A549 (cell line): ENCODE measurements at regions not wholly inside any gene's neighbourhood (a gene's known extent, or its start where the extent isn't known, plus 50 kb on each side); places are given as distances from the start of the nearest gene placed in this dataset.

Experiments used
- ATAC-seq, 2 experiments: fragments of 200-7000 bp in 1 of 2; fragments of >200 bp in 1 of 2; cut with Nextera tagmentation in 1 of 2; cut with Tn5 transposase in 1 of 2; 3 replicates each; pipeline versions ENCODE4 v1.8.0 to v1.9.1; 2018 to 2020; ENCODE audit warnings: mild to moderate bottlenecking in 1 of 2, moderate library complexity in 1 of 2
- CTCF ChIA-PET: fragments of 300-600 bp; sonication (Branson Sonifier 250); formaldehyde crosslinking; extraction: SDS; loops from one replicate; lab custom pipeline; 2021; ENCODE audit warnings: antibody characterized with exemption, inconsistent platforms; lab: Yijun Ruan, JAX
- POLR2A ChIA-PET: fragments of 350-600 bp; formaldehyde crosslinking; extraction: SDS; loops from one replicate; lab custom pipeline; 2021; ENCODE audit warnings: antibody characterized with exemption, inconsistent platforms; lab: Yijun Ruan, JAX
- DNase-seq, 2 experiments: peaks; one replicate each; pipeline versions ENCODE4 v3.0.0 to v3.0.0-alpha.2; 2011 to 2016; ENCODE audit warnings: low read depth in 1 of 2, low spot score in 1 of 2
- FAIRE-seq: peaks from 2 replicates; lab custom pipeline; 2011; peaks lifted over from hg19 to GRCh38; lab: Jason Lieb, UNC
- H3K27ac ChIP-seq, 2 experiments: fragments of >200 bp; sonication (Bioruptor Twin); formaldehyde crosslinking; 3 replicates each; pipeline ENCODE4 v1.5.1; 2016 to 2017
- H3K4me1 ChIP-seq: fragments of >200 bp; sonication (Bioruptor Twin); formaldehyde crosslinking; 3 replicates; pipeline ENCODE4 v1.6.1; 2016
- H3K4me2 ChIP-seq: fragments of >200 bp; sonication (Bioruptor Twin); formaldehyde crosslinking; 3 replicates; pipeline ENCODE4 v1.6.1; 2016
- H3K4me3 ChIP-seq: fragments of >200 bp; sonication (Bioruptor Twin); formaldehyde crosslinking; 3 replicates; pipeline ENCODE4 v1.5.1; 2016
- H3K9me3 ChIP-seq: fragments of >200 bp; sonication (Bioruptor Twin); formaldehyde crosslinking; 3 replicates; pipeline ENCODE4 v1.6.1; 2016
- CBX2 ChIP-seq: fragments of 200-600 bp; sonication (generic); IDR thresholded peaks from 2 replicates; pipeline ENCODE4 v1.6.1; 2016; ENCODE audit warnings: low read depth, mild to moderate bottlenecking, borderline replicate concordance
- CBX8 ChIP-seq: fragments of 200-600 bp; sonication (generic); IDR thresholded peaks from 2 replicates; pipeline ENCODE4 v1.6.1; 2016
- EHMT2 ChIP-seq: fragments of 200-600 bp; sonication (generic); IDR thresholded peaks from 2 replicates; pipeline ENCODE4 v1.6.1; 2016; ENCODE audit warnings: antibody characterized with exemption, low read depth, mild to moderate bottlenecking, moderate library complexity
- EP300 ChIP-seq, 2 experiments: fragments of >200 bp; sonication (Bioruptor Twin); formaldehyde crosslinking; IDR thresholded peaks; 2 replicates in 1 of 2; 3 replicates in 1 of 2; pipeline ENCODE4 v1.6.1; 2016 to 2017
- FOSB ChIP-seq: fragments of 250-450 bp; sonication (Bioruptor Pico); IDR thresholded peaks from 2 replicates; pipeline ENCODE4 v1.5.0; 2020; ENCODE audit warnings: mild to moderate bottlenecking, moderate library complexity
- GATA3 ChIP-seq: IDR thresholded peaks from 2 replicates; pipeline ENCODE4 v1.6.1; 2012; ENCODE audit warnings: borderline replicate concordance
- HDAC2 ChIP-seq: fragments of 200-600 bp; sonication (generic); IDR thresholded peaks from 2 replicates; pipeline ENCODE4 v1.6.1; 2016
- HEYL ChIP-seq: fragments of 250-450 bp; sonication (Bioruptor Pico); IDR thresholded peaks from 2 replicates; pipeline ENCODE4 v1.8.0; 2021; ENCODE audit warnings: mild to moderate bottlenecking, moderate library complexity
- HOXB13 ChIP-seq: fragments of 250-450 bp; sonication (Bioruptor Pico); IDR thresholded peaks from 2 replicates; pipeline ENCODE4 v1.5.0; 2020; ENCODE audit warnings: low read depth, mild to moderate bottlenecking, moderate library complexity
- HOXB5 ChIP-seq: fragments of 250-450 bp; sonication (Bioruptor Pico); IDR thresholded peaks from 2 replicates; pipeline ENCODE4 v1.5.0; 2020; ENCODE audit warnings: mild to moderate bottlenecking, moderate library complexity
- KDM5A ChIP-seq: fragments of 200-600 bp; sonication (generic); IDR thresholded peaks from 2 replicates; pipeline ENCODE4 v1.6.1; 2016; ENCODE audit warnings: antibody characterized with exemption, mild to moderate bottlenecking
- MAX ChIP-seq: IDR thresholded peaks from 2 replicates; pipeline ENCODE4 v1.6.1; 2012
- NFE2L2 ChIP-seq: fragments of 150-350 bp; conservative IDR thresholded peaks from 2 replicates; pipeline ENCODE4 v1.6.1; 2014; ENCODE audit warnings: low read length
- NPAS2 ChIP-seq: fragments of 250-450 bp; sonication (Bioruptor Pico); IDR thresholded peaks from 2 replicates; pipeline ENCODE4 v1.8.0; 2022; ENCODE audit warnings: mild to moderate bottlenecking, moderate library complexity, borderline replicate concordance
- PBX3 ChIP-seq: IDR thresholded peaks from 2 replicates; pipeline ENCODE4 v1.6.1; 2012
- PHF8 ChIP-seq: fragments of 200-600 bp; sonication (generic); IDR thresholded peaks from 2 replicates; pipeline ENCODE4 v1.6.1; 2016; ENCODE audit warnings: low read depth, mild to moderate bottlenecking, antibody characterized with exemption, moderate library complexity, borderline replicate concordance
- RNF2 ChIP-seq: fragments of 200-600 bp; sonication (generic); IDR thresholded peaks from 2 replicates; pipeline ENCODE4 v1.6.1; 2016; ENCODE audit warnings: low read depth, mild to moderate bottlenecking, antibody characterized with exemption, moderate library complexity, borderline replicate concordance
- ZC3H11A ChIP-seq: fragments of 450-650 bp; IDR thresholded peaks from 2 replicates; pipeline ENCODE4 v1.6.1; 2014; ENCODE audit warnings: antibody characterized with exemption, mild to moderate bottlenecking
- ZNF302 ChIP-seq: fragments of 250-450 bp; sonication (Bioruptor Pico); IDR thresholded peaks from 2 replicates; pipeline ENCODE4 v1.9.0; 2021; ENCODE audit warnings: inconsistent platforms, mild to moderate bottlenecking, moderate library complexity
- ZSCAN20 ChIP-seq: fragments of 250-450 bp; sonication (Bioruptor Pico); IDR thresholded peaks from 2 replicates; pipeline ENCODE4 v1.8.0; 2022; ENCODE audit warnings: mild to moderate bottlenecking, moderate library complexity
- WGBS: methylation state at CpG from one replicate; pipeline ENCODE4 v1.1.6; 2017; ENCODE audit errors: missing lambda C conversion rate; 5-methylcytosine and 5-hydroxymethylcytosine counted together
- TF ChIP-seq, protein P1 (sequence below): fragments of 450-650 bp; IDR thresholded peaks from 2 replicates; pipeline ENCODE4 v1.6.1; 2014; ENCODE audit warnings: antibody characterized with exemption
- TF ChIP-seq, protein P2 (sequence below): fragments of >200 bp; sonication (Bioruptor Twin); formaldehyde crosslinking; IDR thresholded peaks from 3 replicates; pipeline ENCODE4 v1.5.1; 2016

GRCh38 chr1:47643306-47644211 lies 205.7 kb downstream of the FOXD2 start:
- Histone ChIP-seq H3K4me3 (no peak overlapping the region), H3K4me1 (no peaks in the 10 kb centered on the region), H3K4me2 (no peak overlapping the region)
- WGBS, result 79% methylated on average over 15 of the region's 20 CpGs
- no peak for ATAC-seq
- TF ChIP-seq FOSB (CRISPR knock-in tag), result no peak
- no peak for TF ChIP-seq HEYL (CRISPR knock-in tag)
- TF ChIP-seq PHF8, result no peak
- TF ChIP-seq HDAC2, result no peak
- no peak for TF ChIP-seq ZNF302 (CRISPR knock-in tag)
- TF ChIP-seq MAX, result no peak
- TF ChIP-seq NFE2L2, result no peak
- no peak for TF ChIP-seq NPAS2 (CRISPR knock-in tag)
- no peak for TF ChIP-seq PBX3
- TF ChIP-seq EHMT2, result no peak
- no peak for TF ChIP-seq HOXB13
- TF ChIP-seq CBX2, result no peak
- no peak for TF ChIP-seq GATA3
- TF ChIP-seq ZC3H11A, result no peak
- TF ChIP-seq, protein P1, sequence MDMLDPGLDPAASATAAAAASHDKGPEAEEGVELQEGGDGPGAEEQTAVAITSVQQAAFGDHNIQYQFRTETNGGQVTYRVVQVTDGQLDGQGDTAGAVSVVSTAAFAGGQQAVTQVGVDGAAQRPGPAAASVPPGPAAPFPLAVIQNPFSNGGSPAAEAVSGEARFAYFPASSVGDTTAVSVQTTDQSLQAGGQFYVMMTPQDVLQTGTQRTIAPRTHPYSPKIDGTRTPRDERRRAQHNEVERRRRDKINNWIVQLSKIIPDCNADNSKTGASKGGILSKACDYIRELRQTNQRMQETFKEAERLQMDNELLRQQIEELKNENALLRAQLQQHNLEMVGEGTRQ, result no peak
- TF ChIP-seq ZSCAN20, result no peak
- TF ChIP-seq, protein P2, sequence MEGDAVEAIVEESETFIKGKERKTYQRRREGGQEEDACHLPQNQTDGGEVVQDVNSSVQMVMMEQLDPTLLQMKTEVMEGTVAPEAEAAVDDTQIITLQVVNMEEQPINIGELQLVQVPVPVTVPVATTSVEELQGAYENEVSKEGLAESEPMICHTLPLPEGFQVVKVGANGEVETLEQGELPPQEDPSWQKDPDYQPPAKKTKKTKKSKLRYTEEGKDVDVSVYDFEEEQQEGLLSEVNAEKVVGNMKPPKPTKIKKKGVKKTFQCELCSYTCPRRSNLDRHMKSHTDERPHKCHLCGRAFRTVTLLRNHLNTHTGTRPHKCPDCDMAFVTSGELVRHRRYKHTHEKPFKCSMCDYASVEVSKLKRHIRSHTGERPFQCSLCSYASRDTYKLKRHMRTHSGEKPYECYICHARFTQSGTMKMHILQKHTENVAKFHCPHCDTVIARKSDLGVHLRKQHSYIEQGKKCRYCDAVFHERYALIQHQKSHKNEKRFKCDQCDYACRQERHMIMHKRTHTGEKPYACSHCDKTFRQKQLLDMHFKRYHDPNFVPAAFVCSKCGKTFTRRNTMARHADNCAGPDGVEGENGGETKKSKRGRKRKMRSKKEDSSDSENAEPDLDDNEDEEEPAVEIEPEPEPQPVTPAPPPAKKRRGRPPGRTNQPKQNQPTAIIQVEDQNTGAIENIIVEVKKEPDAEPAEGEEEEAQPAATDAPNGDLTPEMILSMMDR, result no peak
- TF ChIP-seq EP300 (IDR thresholded peaks at IDR 0.05), result no peak
- TF ChIP-seq, all 56 proteins: peak for 0
- no peak overlapping the region for H3K27ac ChIP-seq
- FAIRE-seq (no peak), DNase-seq (no peak)
- POLR2A ChIA-PET, result no interaction called here
- CTCF ChIA-PET, result no interaction called here
- H3K9me3 ChIP-seq, result no peaks in the 10 kb centered on the region

GRCh38 chr1:47644212-47644573 lies 206.3 kb downstream of the FOXD2 start:
- Histone ChIP-seq H3K4me3 (no peak overlapping the region), H3K4me2 (no peak overlapping the region), H3K9me3 (no peaks in the 10 kb centered on the region), H3K4me1 (no peaks in the 10 kb centered on the region), H3K27ac (no peak overlapping the region)
- ChIA-PET POLR2A (no interaction called here), CTCF (interaction anchor here (2.6 kb wide), 1 partner anchor 8 kb away, joined by 10 read pairs; no protein-coding TSS in a partner anchor)
- WGBS, result 68% methylated on average over 5 of the region's 5 CpGs
- ATAC-seq (no peak), DNase-seq (no peak), FAIRE-seq (no peak)
- TF ChIP-seq, protein P1, result no peak
- no peak for TF ChIP-seq CBX8
- TF ChIP-seq HOXB13, result no peak
- no peak for TF ChIP-seq KDM5A
- no peak for TF ChIP-seq HOXB5 (CRISPR knock-in tag)
- no peak for TF ChIP-seq RNF2
